ENCODE measurements at regions not wholly inside any gene's neighbourhood (a gene's known extent, or its start where the extent isn't known, plus 50 kb on each side); places are given as distances from the start of the nearest gene placed in this dataset.

GRCh38 chr4:3689576-3690550 lies 76.3 kb upstream of the ADRA2C start:
- H3K27ac ChIP-seq (ENCODE audit: poor library complexity, severe bottlenecking) = no peak overlapping the region
- DNase-seq (ENCODE audit: low spot score) = peak; percentile 66
- no peaks in the 10 kb centered on the region for H3K9me3 ChIP-seq (ENCODE audit: severe bottlenecking)
- no peak for TF ChIP-seq CTCF (IDR thresholded peaks at IDR 0.05; ENCODE audit: poor library complexity, severe bottlenecking)
- no peak for ATAC-seq (ENCODE audit: low read depth)
- H3K36me3 ChIP-seq (ENCODE audit: low read depth) = no peaks in the 10 kb centered on the region
- no peaks in the 10 kb centered on the region for H3K4me1 ChIP-seq (ENCODE audit: insufficient read depth, poor library complexity, severe bottlenecking)
- peaks cover 3% of the 10 kb centered on the region for H3K27me3 ChIP-seq (ENCODE audit: insufficient read depth, poor library complexity, severe bottlenecking)
- no peak overlapping the region for H3K4me3 ChIP-seq (ENCODE audit: severe bottlenecking)

GRCh38 chr4:3689006-3689405 lies 77.2 kb upstream of the ADRA2C start:
- no peaks in the 10 kb centered on the region for H3K36me3 ChIP-seq (ENCODE audit: low read depth)
- peak; percentile 49 for DNase-seq (ENCODE audit: low spot score)
- H3K4me3 ChIP-seq (ENCODE audit: severe bottlenecking) = no peak overlapping the region
- no peaks in the 10 kb centered on the region for H3K9me3 ChIP-seq (ENCODE audit: severe bottlenecking)
- no peak overlapping the region for H3K27ac ChIP-seq (ENCODE audit: poor library complexity, severe bottlenecking)
- peaks cover 5% of the 10 kb centered on the region for H3K27me3 ChIP-seq (ENCODE audit: insufficient read depth, poor library complexity, severe bottlenecking)
- no peak for ATAC-seq (ENCODE audit: low read depth)
- H3K4me1 ChIP-seq (ENCODE audit: insufficient read depth, poor library complexity, severe bottlenecking) = no peaks in the 10 kb centered on the region
- TF ChIP-seq CTCF (IDR thresholded peaks at IDR 0.05; ENCODE audit: poor library complexity, severe bottlenecking) = no peak

- Histone ChIP-seq H3K27me3 (ENCODE audit: insufficient read depth, poor library complexity, severe bottlenecking) (peaks cover 5% of the 10 kb centered on the region), H3K36me3 (ENCODE audit: low read depth) (no peaks in the 10 kb centered on the region), H3K4me3 (ENCODE audit: severe bottlenecking) (no peak overlapping the region), H3K4me1 (ENCODE audit: insufficient read depth, poor library complexity, severe bottlenecking) (no peaks in the 10 kb centered on the region), H3K27ac (ENCODE audit: poor library complexity, severe bottlenecking) (no peak overlapping the region), H3K9me3 (ENCODE audit: severe bottlenecking) (no peaks in the 10 kb centered on the region)
- no peak for TF ChIP-seq CTCF (IDR thresholded peaks at IDR 0.05; ENCODE audit: poor library complexity, severe bottlenecking)
- ATAC-seq (ENCODE audit: low read depth) = no peak
- no peak for DNase-seq (ENCODE audit: low spot score)
Measured at GRCh38 chr4:3688018-3688998, 77.9 kb upstream of the ADRA2C start.

GRCh38 chr4:3687538-3687937 lies 78.6 kb upstream of the ADRA2C start:
- Histone ChIP-seq H3K4me3 (ENCODE audit: severe bottlenecking) (no peak overlapping the region), H3K27ac (ENCODE audit: poor library complexity, severe bottlenecking) (no peak overlapping the region), H3K27me3 (ENCODE audit: insufficient read depth, poor library complexity, severe bottlenecking) (peaks cover 5% of the 10 kb centered on the region), H3K9me3 (ENCODE audit: severe bottlenecking) (no peaks in the 10 kb centered on the region), H3K4me1 (ENCODE audit: insufficient read depth, poor library complexity, severe bottlenecking) (no peaks in the 10 kb centered on the region), H3K36me3 (ENCODE audit: low read depth) (no peaks in the 10 kb centered on the region)
- TF ChIP-seq CTCF (IDR thresholded peaks at IDR 0.05; ENCODE audit: poor library complexity, severe bottlenecking) = no peak
- ATAC-seq (ENCODE audit: low read depth) (no peak), DNase-seq (ENCODE audit: low spot score) (no peak)
